WTC11 (cell line): ENCODE measurements at regions not wholly inside any gene's neighbourhood (a gene's known extent, or its start where the extent isn't known, plus 50 kb on each side); places are given as distances from the start of the nearest gene placed in this dataset.
A peak's percentile ranks its signal among the peaks of the same experiment; 100 is the strongest.

Source experiments
- ATAC-seq: fragments of 200-7000 bp; cut with Tn5 transposase; 2 replicates; pipeline ENCODE4 v1.10.0; 2021; ENCODE audit warnings: mild to moderate bottlenecking, moderate library complexity
- CTCF ChIA-PET: fragments of 300-600 bp; sonication (Branson Sonifier 250); formaldehyde crosslinking; loops from one replicate; lab custom pipeline; 2021; ENCODE audit warnings: antibody characterized with exemption; lab: Charles Lee
- POLR2A ChIA-PET: fragments of 350-600 bp; sonication (Branson Sonifier 250); formaldehyde crosslinking; loops from one replicate; lab custom pipeline; 2021; ENCODE audit warnings: antibody characterized with exemption; lab: Charles Lee
- DNase-seq: peaks from one replicate; pipeline ENCODE4 v3.0.0; 2021; ENCODE audit warnings: low spot score
- H3K27ac Mint-ChIP-seq: 2 replicates; pipeline ENCODE4 v1.8.0; 2021; ENCODE audit warnings: mixed read lengths
- H3K27me3 Mint-ChIP-seq: 2 replicates; pipeline ENCODE4 v1.8.0; 2021; ENCODE audit warnings: low read depth, mild to moderate bottlenecking, moderate library complexity, mixed read lengths
- H3K36me3 Mint-ChIP-seq: 2 replicates; pipeline ENCODE4 v1.8.0; 2021; ENCODE audit warnings: mixed read lengths
- H3K4me1 Mint-ChIP-seq: 2 replicates; pipeline ENCODE4 v1.8.0; 2022; ENCODE audit warnings: mixed read lengths
- H3K4me3 Mint-ChIP-seq: 2 replicates; pipeline ENCODE4 v1.8.0; 2021; ENCODE audit warnings: mild to moderate bottlenecking, moderate library complexity, mixed read lengths
- H3K9me3 Mint-ChIP-seq: 2 replicates; pipeline ENCODE4 v1.8.0; 2021; ENCODE audit warnings: mixed read lengths
- ATF6 ChIP-seq: sonication (generic); formaldehyde crosslinking; IDR thresholded peaks from 2 replicates; pipeline ENCODE4 v1.8.1; 2023; ENCODE audit warnings: mild to moderate bottlenecking, missing genetic modification reagents
- CDX4 ChIP-seq: fragments of 250-450 bp; sonication (Bioruptor Pico); IDR thresholded peaks from 2 replicates; pipeline ENCODE4 v1.9.0; 2021; ENCODE audit warnings: moderate library complexity, mild to moderate bottlenecking, inconsistent platforms, borderline replicate concordance
- ERG ChIP-seq: fragments of 250-450 bp; sonication (Bioruptor Pico); IDR thresholded peaks from 2 replicates; pipeline ENCODE4 v1.8.0; 2021; ENCODE audit warnings: mild to moderate bottlenecking
- ETV6 ChIP-seq: sonication (generic); formaldehyde crosslinking; IDR thresholded peaks from 2 replicates; pipeline ENCODE4 v1.8.1; 2022; ENCODE audit warnings: mild to moderate bottlenecking, missing genetic modification reagents
- GTF2I ChIP-seq: fragments of 250-450 bp; sonication (Bioruptor Pico); conservative IDR thresholded peaks from 2 replicates; pipeline ENCODE4 v1.4.0; 2021; ENCODE audit warnings: mild to moderate bottlenecking
- IRF1 ChIP-seq: sonication (generic); formaldehyde crosslinking; IDR thresholded peaks from 2 replicates; pipeline ENCODE4 v1.8.0; 2023; ENCODE audit warnings: missing genetic modification reagents
- NFE2L1 ChIP-seq: sonication (generic); formaldehyde crosslinking; IDR thresholded peaks from 2 replicates; pipeline ENCODE4 v1.8.1; 2023; ENCODE audit warnings: missing genetic modification reagents
- PREB ChIP-seq: sonication (generic); formaldehyde crosslinking; IDR thresholded peaks from 2 replicates; pipeline ENCODE4 v1.8.1; 2022; ENCODE audit warnings: mild to moderate bottlenecking, missing genetic modification reagents, moderate library complexity, borderline replicate concordance
- SOX15 ChIP-seq: fragments of 250-450 bp; sonication (Bioruptor Pico); IDR thresholded peaks from 2 replicates; pipeline ENCODE4 v1.9.0; 2021; ENCODE audit warnings: mild to moderate bottlenecking
- USF2 ChIP-seq: sonication (generic); formaldehyde crosslinking; IDR thresholded peaks from 2 replicates; pipeline ENCODE4 v1.8.1; 2023; ENCODE audit warnings: mild to moderate bottlenecking, missing genetic modification reagents, moderate library complexity
- ZBTB21 ChIP-seq: sonication (generic); formaldehyde crosslinking; IDR thresholded peaks from 2 replicates; pipeline ENCODE4 v1.8.1; 2023; ENCODE audit warnings: mild to moderate bottlenecking, missing genetic modification reagents, borderline replicate concordance
- ZNF138 ChIP-seq: sonication (generic); formaldehyde crosslinking; conservative IDR thresholded peaks from 2 replicates; pipeline ENCODE4 v1.8.1; 2022; ENCODE audit warnings: mild to moderate bottlenecking, moderate library complexity, missing genetic modification reagents
- ZNF416 ChIP-seq: fragments of 250-450 bp; sonication (Bioruptor Pico); IDR thresholded peaks from 2 replicates; pipeline ENCODE4 v1.9.0; 2021; ENCODE audit warnings: mild to moderate bottlenecking, inconsistent platforms
- ZNF423 ChIP-seq: fragments of 250-450 bp; sonication (Bioruptor Pico); IDR thresholded peaks from 2 replicates; pipeline ENCODE4 v2.1.2; 2022; ENCODE audit warnings: mild to moderate bottlenecking, moderate library complexity
- ZNF671 ChIP-seq: fragments of 250-450 bp; sonication (Bioruptor Pico); IDR thresholded peaks from 2 replicates; pipeline ENCODE4 v1.8.0; 2021; ENCODE audit warnings: mild to moderate bottlenecking

- H3K27ac Mint-ChIP-seq = no peak overlapping the region
- TF ChIP-seq IRF1 (CRISPR knock-in tag) = no peak
- peak; percentile 62 for TF ChIP-seq USF2 (CRISPR knock-in tag)
- no peak for TF ChIP-seq ZNF423 (CRISPR knock-in tag)
- no peak for TF ChIP-seq ZNF416
- no peak for TF ChIP-seq SOX15
- TF ChIP-seq ETV6 = no peak
- TF ChIP-seq ZNF138 (CRISPR knock-in tag) = no peak
- no peak for TF ChIP-seq GTF2I
- ChIA-PET POLR2A (no interaction called here), CTCF (interaction anchor here (1.2 kb wide), 1 partner anchor 178 kb away, joined by 3 read pairs; no protein-coding TSS in a partner anchor)
- DNase-seq = no peak
- H3K4me1 Mint-ChIP-seq = peaks cover 6% of the 10 kb centered on the region
- H3K36me3 Mint-ChIP-seq = no peaks in the 10 kb centered on the region
- ATAC-seq = no peak
- no peaks in the 10 kb centered on the region for H3K27me3 Mint-ChIP-seq
- H3K9me3 Mint-ChIP-seq = peaks cover 6% of the 10 kb centered on the region
- H3K4me3 Mint-ChIP-seq = no peak overlapping the region
These were observed 154.4 kb downstream of the BMP2 start for GRCh38 chr20:6921717-6922386.

- no peak for TF ChIP-seq PREB
- no peak for TF ChIP-seq ETV6
- no peak for TF ChIP-seq CDX4
- TF ChIP-seq ZNF671 (CRISPR knock-in tag) = no peak
- no peak for TF ChIP-seq ERG (CRISPR knock-in tag)
- TF ChIP-seq ATF6 (CRISPR knock-in tag) = no peak
- TF ChIP-seq ZBTB21 (CRISPR knock-in tag) = no peak
- TF ChIP-seq, all 79 proteins: peak for 0
- peaks cover 2% of the 10 kb centered on the region; the same call in 1 of the 2 replicates for H3K36me3 Mint-ChIP-seq
- DNase-seq = no peak
- no peaks in the 10 kb centered on the region for H3K27me3 Mint-ChIP-seq
- no peak for ATAC-seq
- ChIA-PET POLR2A (no interaction called here), CTCF (no interaction called here)
- H3K27ac Mint-ChIP-seq = no peak overlapping the region
- peaks cover 13% of the 10 kb centered on the region for H3K9me3 Mint-ChIP-seq
- H3K4me3 Mint-ChIP-seq = no peak overlapping the region
- H3K4me1 Mint-ChIP-seq = no peaks in the 10 kb centered on the region
These were observed 157.2 kb downstream of the BMP2 start for GRCh38 chr20:6924681-6925080.

- no peak overlapping the region for H3K27ac Mint-ChIP-seq
- peaks cover 13% of the 10 kb centered on the region for H3K9me3 Mint-ChIP-seq
- DNase-seq (no peak), ATAC-seq (no peak)
- ChIA-PET POLR2A (no interaction called here), CTCF (no interaction called here)
- no peaks in the 10 kb centered on the region for H3K4me1 Mint-ChIP-seq
- peaks cover 2% of the 10 kb centered on the region; the same call in 1 of the 2 replicates for H3K36me3 Mint-ChIP-seq
- TF ChIP-seq NFE2L1 (CRISPR knock-in tag) = no peak
- no peaks in the 10 kb centered on the region for H3K27me3 Mint-ChIP-seq
- H3K4me3 Mint-ChIP-seq = no peak overlapping the region
These were observed 158.3 kb downstream of the BMP2 start for GRCh38 chr20:6925744-6926278.
